RWPE1 (cell line): ENCODE measurements at regions not wholly inside any gene's neighbourhood (a gene's known extent, or its start where the extent isn't known, plus 50 kb on each side); places are given as distances from the start of the nearest gene placed in this dataset.

ENCODE experiments used
- CTCF ChIA-PET: fragments of 350-600 bp; sonication (Branson Sonifier 250); formaldehyde crosslinking; extraction: SDS; loops from one replicate; lab custom pipeline; 2021; lab: Yijun Ruan, JAX
- POLR2A ChIA-PET: fragments of 400-600 bp; formaldehyde crosslinking; extraction: SDS; loops from one replicate; lab custom pipeline; 2020; ENCODE audit warnings: antibody characterized with exemption; ENCODE audit not compliant: low non-redundant PET; lab: Yijun Ruan, JAX
- DNase-seq: peaks from one replicate; pipeline ENCODE4 v3.0.0; 2012; ENCODE audit warnings: low spot score
- H3K27ac ChIP-seq: fragments of 450-650 bp; 2 replicates; pipeline ENCODE4 v1.5.1; 2017
- TF ChIP-seq, protein P1 (sequence below): fragments of 450-650 bp; conservative IDR thresholded peaks from 2 replicates; pipeline ENCODE4 v1.5.1; 2017; ENCODE audit warnings: low read depth, mild to moderate bottlenecking

DNA sequence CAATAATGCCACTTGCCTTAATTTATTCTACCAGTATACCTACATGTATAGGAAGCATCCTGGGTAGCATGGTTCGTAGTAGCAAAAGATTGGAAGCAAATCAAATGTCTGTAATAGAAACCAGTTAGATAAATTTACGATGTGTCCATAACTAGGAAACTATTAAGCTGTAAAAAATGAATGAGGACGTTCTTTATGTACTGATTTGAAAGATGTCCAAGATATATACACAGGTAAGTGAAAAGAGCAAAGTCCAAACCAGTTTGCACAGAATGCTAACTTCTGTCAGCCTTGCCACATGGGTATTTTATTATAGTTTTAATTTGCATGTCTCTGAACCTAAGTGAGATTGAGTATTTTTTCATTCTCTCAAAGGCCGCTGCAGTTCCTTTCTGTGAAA is 251.8 kb upstream of the IRF2BP2 start:
- TF ChIP-seq, protein P1, sequence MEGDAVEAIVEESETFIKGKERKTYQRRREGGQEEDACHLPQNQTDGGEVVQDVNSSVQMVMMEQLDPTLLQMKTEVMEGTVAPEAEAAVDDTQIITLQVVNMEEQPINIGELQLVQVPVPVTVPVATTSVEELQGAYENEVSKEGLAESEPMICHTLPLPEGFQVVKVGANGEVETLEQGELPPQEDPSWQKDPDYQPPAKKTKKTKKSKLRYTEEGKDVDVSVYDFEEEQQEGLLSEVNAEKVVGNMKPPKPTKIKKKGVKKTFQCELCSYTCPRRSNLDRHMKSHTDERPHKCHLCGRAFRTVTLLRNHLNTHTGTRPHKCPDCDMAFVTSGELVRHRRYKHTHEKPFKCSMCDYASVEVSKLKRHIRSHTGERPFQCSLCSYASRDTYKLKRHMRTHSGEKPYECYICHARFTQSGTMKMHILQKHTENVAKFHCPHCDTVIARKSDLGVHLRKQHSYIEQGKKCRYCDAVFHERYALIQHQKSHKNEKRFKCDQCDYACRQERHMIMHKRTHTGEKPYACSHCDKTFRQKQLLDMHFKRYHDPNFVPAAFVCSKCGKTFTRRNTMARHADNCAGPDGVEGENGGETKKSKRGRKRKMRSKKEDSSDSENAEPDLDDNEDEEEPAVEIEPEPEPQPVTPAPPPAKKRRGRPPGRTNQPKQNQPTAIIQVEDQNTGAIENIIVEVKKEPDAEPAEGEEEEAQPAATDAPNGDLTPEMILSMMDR = no peak
- ChIA-PET CTCF (no interaction called here), POLR2A (no interaction called here)
- DNase-seq = no peak
- H3K27ac ChIP-seq = no peak overlapping the region

DNA sequence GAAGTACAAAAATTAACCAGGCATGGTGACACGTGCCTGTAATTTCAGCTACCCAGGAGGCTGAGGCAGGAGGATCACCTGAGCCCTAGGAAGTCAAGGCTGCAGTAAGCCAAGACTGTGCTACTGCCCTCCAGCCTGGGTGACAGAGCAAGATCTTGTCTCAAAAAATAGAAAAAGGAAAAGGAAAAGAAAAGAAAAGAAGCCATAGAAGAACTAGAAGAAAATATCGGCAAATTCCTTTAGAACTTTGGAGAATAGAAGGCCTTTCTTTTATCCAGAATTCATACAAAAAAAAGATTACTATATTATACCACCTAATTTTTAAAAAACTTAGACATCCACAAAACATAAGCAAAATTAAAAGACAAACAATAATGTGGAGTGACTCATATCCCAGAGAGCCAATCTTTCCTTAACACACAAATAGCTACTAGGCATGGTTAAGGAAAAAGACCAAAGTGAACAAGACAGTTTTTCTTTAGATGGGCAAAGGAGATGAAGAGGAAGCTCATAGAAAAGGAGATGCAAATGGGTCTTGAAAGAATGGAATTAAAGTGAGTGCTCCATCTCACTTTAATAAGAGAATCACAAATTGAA is 251.1 kb upstream of the IRF2BP2 start:
- ChIA-PET POLR2A (no interaction called here), CTCF (interaction anchor here (0.5 to 0.7 kb wide), 2 partner anchors 117 to 124 kb away, joined by 3 to 4 read pairs; no protein-coding TSS in a partner anchor)
- TF ChIP-seq, protein P1 = no peak
- no peak overlapping the region for H3K27ac ChIP-seq
- no peak for DNase-seq

DNA sequence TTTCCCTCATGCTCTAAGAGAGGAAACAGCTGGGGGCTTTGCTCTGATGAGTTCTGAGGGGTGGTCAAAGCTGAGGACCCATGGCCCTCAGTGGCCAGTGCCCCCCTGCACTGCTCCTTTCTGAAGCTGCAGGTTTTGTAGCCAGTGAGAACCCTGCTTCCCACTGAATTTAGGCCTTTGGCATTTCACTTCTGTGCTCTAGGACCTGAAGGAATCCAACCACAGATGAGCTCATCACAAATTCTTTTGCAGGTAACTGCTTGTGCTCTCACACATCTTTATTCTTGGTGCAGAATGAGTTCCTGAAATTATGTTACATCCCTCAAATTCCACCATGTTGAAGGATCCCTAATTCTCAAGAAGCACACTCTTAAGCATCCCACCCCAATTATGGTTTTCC is 248.7 kb upstream of the IRF2BP2 start:
- ChIA-PET CTCF (interaction anchor here (0.5 to 0.7 kb wide), 2 partner anchors 377 to 384 kb away, joined by 4 read pairs; no protein-coding TSS in a partner anchor), POLR2A (no interaction called here)
- DNase-seq = peak; percentile 62

DNA sequence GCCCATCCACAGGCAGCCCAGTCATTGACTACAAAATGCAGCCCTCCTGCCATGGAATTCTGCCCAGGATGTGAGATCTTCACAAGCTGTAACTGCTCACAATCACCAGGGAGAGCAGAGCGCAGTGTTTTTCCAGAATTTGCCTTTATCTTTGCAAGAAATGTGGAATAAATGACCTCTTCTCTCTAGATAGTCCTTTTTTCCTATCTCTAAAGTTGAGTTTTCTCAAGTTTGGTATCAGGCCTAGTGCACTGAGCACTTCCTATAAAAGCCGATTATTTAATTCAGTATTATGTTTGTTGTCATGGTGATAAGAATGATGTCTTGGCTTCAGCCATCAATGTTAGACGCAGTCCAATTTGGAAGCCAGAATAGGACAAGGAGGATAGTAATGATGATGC is 246.9 kb upstream of the IRF2BP2 start:
- TF ChIP-seq, protein P1 = no peak
- no peak for DNase-seq
- ChIA-PET CTCF (no interaction called here), POLR2A (no interaction called here)
- no peak overlapping the region for H3K27ac ChIP-seq

More for the DNA sequence above, 248.7 kb upstream of the IRF2BP2 start:
- TF ChIP-seq, protein P1 = no peak
- peak overlapping the region; percentile 29; the same call in 1 of the 2 replicates for H3K27ac ChIP-seq

DNA sequence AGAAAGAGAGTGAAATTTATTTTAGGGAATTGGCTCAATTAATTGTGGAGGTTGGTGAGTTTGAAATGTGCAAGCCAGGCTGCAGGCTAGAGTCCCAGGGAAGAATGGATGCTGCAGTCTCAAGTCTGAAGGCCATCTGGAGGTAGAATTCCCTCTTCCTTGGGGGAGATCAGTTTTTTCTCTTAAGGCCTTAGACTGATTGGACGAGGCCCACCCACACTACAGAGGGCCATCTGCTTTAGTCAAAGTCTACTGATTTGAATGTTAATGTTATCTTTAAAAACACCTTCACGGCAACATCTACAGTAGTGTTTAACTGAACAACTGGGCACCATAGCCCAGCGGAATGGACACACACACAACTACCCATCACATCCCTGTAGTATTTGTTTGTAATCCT is 245.9 kb upstream of the IRF2BP2 start:
- H3K27ac ChIP-seq = no peak overlapping the region
- CTCF ChIA-PET = no interaction called here
- POLR2A ChIA-PET = no interaction called here

DNA sequence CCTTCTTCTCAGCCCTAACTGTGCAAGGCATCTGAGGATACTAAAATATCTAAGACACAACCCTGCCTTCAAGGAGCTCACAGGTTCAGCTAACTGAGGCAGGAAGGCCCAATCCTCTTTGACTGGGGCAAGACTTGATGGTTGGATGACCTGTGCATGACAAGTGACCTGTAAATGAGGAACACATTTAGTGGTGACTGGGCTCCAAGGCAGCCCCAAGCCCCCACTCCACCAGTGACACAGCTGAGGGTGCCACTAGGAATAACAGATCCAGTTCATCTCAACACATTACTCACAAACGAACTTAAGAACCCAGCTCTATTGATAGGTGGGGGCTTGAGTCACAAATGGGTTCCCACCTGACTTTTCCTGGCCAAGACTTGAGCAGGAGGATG is 244.7 kb upstream of the IRF2BP2 start:
- TF ChIP-seq, protein P1 = no peak
- H3K27ac ChIP-seq = no peak overlapping the region
- POLR2A ChIA-PET = no interaction called here
- CTCF ChIA-PET = no interaction called here
- no peak for DNase-seq

More for the DNA sequence above, 245.9 kb upstream of the IRF2BP2 start:
- TF ChIP-seq, protein P1 = no peak
- no peak for DNase-seq
